Body of pancreas (tissue), 4 donors: ENCODE measurements at regions not wholly inside any gene's neighbourhood (a gene's known extent, or its start where the extent isn't known, plus 50 kb on each side); places are given as distances from the start of the nearest gene placed in this dataset.

Source experiments
- ATAC-seq: fragments of 150-250 bp; one replicate; pipeline ENCODE4 v1.9.1; 2016
- DNase-seq, 4 donors: peaks; one replicate each; pipeline ENCODE4 v3.0.0-alpha.2; 2019
- H3K27ac ChIP-seq, 4 donors: fragments of 200-600 bp; sonication (generic); 1 replicate in 3 of 4; 2 replicates in 1 of 4; pipeline versions ENCODE4 v1.5.1 to v1.6.1; 2016 to 2019; ENCODE audit warnings: mild to moderate bottlenecking in 1 of 4, mixed read lengths in 1 of 4, moderate library complexity in 1 of 4
- H3K27me3 ChIP-seq, 2 donors: fragments of 200-600 bp; sonication (generic); one replicate each; pipeline ENCODE4 v1.6.0; 2016; ENCODE audit warnings: mild to moderate bottlenecking in 1 of 2
- H3K36me3 ChIP-seq, 2 donors: fragments of 200-600 bp; sonication (generic); replicated peaks in 1 of 2; 2 replicates each; pipeline ENCODE4 v1.5.1; 2016; ENCODE audit warnings: low read depth in 2 of 2; ENCODE audit not compliant: insufficient read depth in 1 of 2
- H3K4me1 ChIP-seq: fragments of 200-600 bp; sonication (generic); one replicate; pipeline ENCODE4 v1.6.0; 2016
- H3K4me3 ChIP-seq, 2 donors: fragments of 200-600 bp; sonication (generic); 1 replicate in 1 of 2; 2 replicates in 1 of 2; pipeline ENCODE4 v1.5.1; 2016 to 2019
- H3K9me3 ChIP-seq, 3 donors: fragments of 200-600 bp; sonication (generic); 1 replicate in 2 of 3; 2 replicates in 1 of 3; pipeline ENCODE4 v1.5.1; 2016
- CTCF ChIP-seq, 7 experiments: fragments of 450-650 bp in 4 of 7; fragments of 200-600 bp in 3 of 7; sonication (generic) in 3 of 7; IDR thresholded peaks; one replicate each; pipeline ENCODE4 v1.5.1; 2016 to 2019; ENCODE audit warnings: antibody characterized with exemption in 7 of 7
- POLR2A ChIP-seq, 3 donors: fragments of 450-650 bp; IDR thresholded peaks; one replicate each; pipeline ENCODE4 v1.6.1; 2016; ENCODE audit warnings: antibody characterized with exemption in 3 of 3, mild to moderate bottlenecking in 2 of 3
- WGBS, 2 donors: methylation state at CpG; one replicate each; pipeline ENCODE4 v1.1.5; 2017; 5-methylcytosine and 5-hydroxymethylcytosine counted together
- intact Hi-C: fragments of 100-400 bp; cut with DNase I; formaldehyde crosslinking; loops from one replicate; pipeline ENCODE4 v1.15.1; 2023

- Histone ChIP-seq H3K4me3 (no peak overlapping the region), H3K36me3 (no peaks in the 10 kb centered on the region), H3K9me3 (no peaks in the 10 kb centered on the region), H3K4me1 (no peaks in the 10 kb centered on the region), H3K27ac (no peak overlapping the region), H3K27me3 (no peaks in the 10 kb centered on the region)
- 66 to 83% methylated on average over 1 to 7 of the region's 7 CpGs for WGBS, 2 donors
- no peak for DNase-seq
- TF ChIP-seq CTCF (IDR thresholded peaks at IDR 0.05) = no peak
- TF ChIP-seq POLR2A (IDR thresholded peaks at IDR 0.05) = no peak
- intact Hi-C loops = no loop called here
- no peak for ATAC-seq
Measured at GRCh38 chr14:104504172-104504735, 75.3 kb upstream of the C14orf180 start.

- DNase-seq (no peak), ATAC-seq (no peak)
- H3K36me3 ChIP-seq = no peaks in the 10 kb centered on the region
Measured at GRCh38 chr14:104505085-104506074, 74.2 kb upstream of the C14orf180 start.

DNA sequence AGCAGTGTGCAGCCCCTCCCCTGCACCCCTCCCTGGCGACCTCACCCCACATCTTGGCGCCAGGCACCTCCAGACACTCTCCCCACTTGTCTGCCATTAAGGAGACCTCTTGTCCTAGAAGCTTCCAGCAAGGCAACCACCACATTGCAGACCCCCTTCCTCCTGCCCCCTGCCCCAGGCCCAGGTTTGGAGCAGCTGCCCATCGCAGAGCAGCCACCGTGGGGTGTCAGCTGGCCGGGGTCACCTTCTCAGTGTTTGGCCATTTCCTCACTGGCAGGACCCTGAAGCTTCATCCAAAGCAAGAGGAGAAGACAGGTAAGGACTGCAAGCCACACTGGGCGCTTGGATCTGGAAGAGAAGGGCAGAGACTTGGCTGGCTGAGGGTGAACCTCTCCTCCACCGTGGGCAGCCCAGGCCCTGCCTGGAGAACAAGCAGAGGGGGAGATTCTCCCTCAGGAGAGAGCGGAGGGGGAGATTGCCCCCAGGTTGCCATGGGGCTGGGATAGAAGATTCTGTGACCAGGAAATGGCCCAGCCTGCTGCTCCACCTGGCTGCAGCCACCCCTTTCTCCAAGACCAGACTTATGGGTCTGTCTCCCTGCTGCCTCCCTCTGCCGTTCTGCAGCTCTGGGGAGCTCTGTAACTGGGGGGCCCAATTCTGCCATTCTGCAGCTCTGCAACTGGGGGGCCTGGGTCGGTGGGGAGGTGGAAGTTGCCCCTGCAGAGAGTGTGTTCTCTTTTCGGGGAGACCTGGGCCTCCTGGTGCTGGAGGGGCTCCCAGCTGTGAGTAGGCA is 72.9 kb upstream of the C14orf180 start:
- DNase-seq (no peak), ATAC-seq (no peak)
- TF ChIP-seq CTCF (IDR thresholded peaks at IDR 0.05) = no peak
- WGBS, 2 donors = 36 to 61% methylated on average over 4 to 11 of the region's 11 CpGs
- no peak overlapping the region for H3K4me3 ChIP-seq
- intact Hi-C loops = no loop called here
- H3K36me3 ChIP-seq = no peaks in the 10 kb centered on the region
- H3K4me1 ChIP-seq = no peaks in the 10 kb centered on the region
- H3K27me3 ChIP-seq = no peaks in the 10 kb centered on the region
- H3K9me3 ChIP-seq = no peaks in the 10 kb centered on the region
- no peak overlapping the region for H3K27ac ChIP-seq

More at GRCh38 chr14:104505085-104506074, 74.2 kb upstream of the C14orf180 start:
- H3K9me3 ChIP-seq = no peaks in the 10 kb centered on the region
- no peaks in the 10 kb centered on the region for H3K27me3 ChIP-seq
- H3K27ac ChIP-seq = no peak overlapping the region
- TF ChIP-seq POLR2A (IDR thresholded peaks at IDR 0.05) (no peak), CTCF (IDR thresholded peaks at IDR 0.05) (no peak)
- no peaks in the 10 kb centered on the region for H3K4me1 ChIP-seq
- H3K4me3 ChIP-seq = no peak overlapping the region
- intact Hi-C loops = no loop called here
- 57 to 59% methylated on average over 14 to 26 of the region's 28 CpGs for WGBS, 2 donors

DNA sequence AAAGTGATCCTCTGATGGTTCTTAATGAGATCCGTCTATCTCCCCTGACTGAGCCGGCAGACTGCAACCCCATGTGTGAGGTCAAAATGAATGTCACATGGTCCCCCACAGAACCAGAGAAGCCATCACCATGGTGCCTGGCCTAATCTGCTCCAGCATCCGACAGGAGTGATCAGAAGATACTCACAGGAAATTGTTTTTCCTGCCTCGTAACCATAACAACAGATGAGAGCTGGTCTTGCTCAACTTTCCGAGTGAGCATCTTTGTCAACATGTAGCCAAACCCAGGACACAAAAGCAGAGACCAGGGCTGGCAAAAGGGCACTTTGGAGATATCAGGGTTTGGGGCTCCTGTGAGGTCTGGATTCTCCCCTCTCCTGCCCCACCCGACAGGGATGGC is 72.1 kb upstream of the C14orf180 start:
- Histone ChIP-seq H3K27ac (no peak overlapping the region), H3K4me1 (no peaks in the 10 kb centered on the region), H3K27me3 (no peaks in the 10 kb centered on the region), H3K9me3 (no peaks in the 10 kb centered on the region), H3K36me3 (no peaks in the 10 kb centered on the region), H3K4me3 (no peak overlapping the region)
- WGBS, 2 donors = 58 to 78% methylated on average over 3 to 6 of the region's 6 CpGs
- ATAC-seq (no peak), DNase-seq (no peak)
- intact Hi-C loops = no loop called here
- TF ChIP-seq CTCF (IDR thresholded peaks at IDR 0.05) (no peak), POLR2A (IDR thresholded peaks at IDR 0.05) (no peak)
